ENCODE measurements at regions not wholly inside any gene's neighbourhood (a gene's known extent, or its start where the extent isn't known, plus 50 kb on each side); places are given as distances from the start of the nearest gene placed in this dataset.

DNA sequence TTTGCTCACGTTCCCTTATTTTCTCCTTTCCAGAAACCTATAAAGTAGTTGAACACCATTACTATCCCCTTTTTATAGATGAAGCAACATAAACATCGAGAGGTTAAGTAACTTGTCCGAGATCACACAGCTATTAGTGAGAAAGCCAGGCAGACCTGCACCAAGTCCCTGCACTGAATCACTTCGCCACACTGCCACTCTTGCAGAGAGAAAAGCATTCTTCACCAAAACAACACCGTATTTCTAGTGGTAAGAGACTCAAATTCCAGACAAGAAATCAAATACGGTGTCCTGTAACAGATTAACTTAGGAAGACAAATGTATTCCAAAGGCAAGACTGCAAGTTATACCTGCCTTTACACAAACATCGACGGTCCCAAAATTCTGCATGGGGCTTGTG is 82.0 kb upstream of the DMRT1 start:
- TF ChIP-seq POLR2AphosphoS5 (IDR thresholded peaks at IDR 0.05; ENCODE audit: low read depth, low read length), result no peak
- no peak for TF ChIP-seq POLR2A (IDR thresholded peaks at IDR 0.05; ENCODE audit: low read depth, low read length)
- TF ChIP-seq TAF1 (IDR thresholded peaks at IDR 0.05; ENCODE audit: borderline replicate concordance, low read depth, low read length), result no peak
